HG03280 (cell line): ENCODE measurements at regions not wholly inside any gene's neighbourhood (a gene's known extent, or its start where the extent isn't known, plus 50 kb on each side); places are given as distances from the start of the nearest gene placed in this dataset.
"Not testable (repeated sequence)": the region's sequence is repeated elsewhere in the genome, so short reads cannot be mapped to it uniquely, and the experiment has no call there.

Source experiments
- ATAC-seq: cut with Tn5 transposase; IDR thresholded peaks from one replicate; pipeline ENCODE4 v1.9.1; 2021; ENCODE audit warnings: mild to moderate bottlenecking, moderate library complexity; ENCODE audit not compliant: unreplicated experiment

GRCh38 chr2:106339609-106340008 lies 128.6 kb downstream of the RGPD3 start:
- ATAC-seq: no peak

- ATAC-seq: no peak
Measured at GRCh38 chr2:106339132-106339531, 129.1 kb downstream of the RGPD3 start.

- ATAC-seq: no peak
Measured at GRCh38 chr2:106338043-106338442, 130.2 kb downstream of the RGPD3 start.

- no peak for ATAC-seq
Measured at GRCh38 chr2:106336737-106337136, 131.5 kb downstream of the RGPD3 start.

GRCh38 chr2:106336108-106336507 lies 132.1 kb downstream of the RGPD3 start:
- ATAC-seq: no peak

GRCh38 chr2:106334802-106335201 lies 133.4 kb downstream of the RGPD3 start:
- ATAC-seq: no peak

- ATAC-seq: not testable (repeated sequence)
Measured at GRCh38 chr2:106333253-106333873, 134.8 kb downstream of the RGPD3 start.

- ATAC-seq: no peak
Measured at GRCh38 chr2:106332054-106332453, 136.2 kb downstream of the RGPD3 start.

GRCh38 chr2:106330384-106331261 lies 136.5 kb upstream of the UXS1 start:
- ATAC-seq: not testable (repeated sequence)

- ATAC-seq: no peak
Measured at GRCh38 chr2:106323337-106324013, 129.4 kb upstream of the UXS1 start.

GRCh38 chr2:106322281-106322680 lies 128.2 kb upstream of the UXS1 start:
- no peak for ATAC-seq

- ATAC-seq: not testable (repeated sequence)
Measured at GRCh38 chr2:106320439-106320838, 126.3 kb upstream of the UXS1 start.

- ATAC-seq: no peak
Measured at GRCh38 chr2:106316915-106317314, 122.8 kb upstream of the UXS1 start.

- ATAC-seq: no peak
Measured at GRCh38 chr2:106314444-106314843, 120.3 kb upstream of the UXS1 start.

- ATAC-seq: no peak
Measured at GRCh38 chr2:106311041-106311370, 116.9 kb upstream of the UXS1 start.

GRCh38 chr2:106307860-106308259 lies 113.8 kb upstream of the UXS1 start:
- no peak for ATAC-seq

GRCh38 chr2:106306387-106306786 lies 112.3 kb upstream of the UXS1 start:
- no peak for ATAC-seq

- ATAC-seq: no peak
Measured at GRCh38 chr2:106304612-106305184, 110.6 kb upstream of the UXS1 start.

GRCh38 chr2:106299696-106300095 lies 105.6 kb upstream of the UXS1 start:
- no peak for ATAC-seq

- peak; percentile 50 for ATAC-seq
Measured at GRCh38 chr2:106296182-106296815, 102.2 kb upstream of the UXS1 start.

- no peak for ATAC-seq
Measured at GRCh38 chr2:106294182-106294581, 100.1 kb upstream of the UXS1 start.
